Astrocyte (in vitro differentiated cells and primary cell): ENCODE measurements at regions not wholly inside any gene's neighbourhood (a gene's known extent, or its start where the extent isn't known, plus 50 kb on each side); places are given as distances from the start of the nearest gene placed in this dataset.

Experiments used
- DNase-seq: peaks from one replicate; pipeline ENCODE4 v3.0.0-alpha.2; 2010; ENCODE audit warnings: low read depth
- FAIRE-seq: peaks from 2 replicates; lab custom pipeline; 2011; peaks lifted over from hg19 to GRCh38; lab: Jason Lieb, UNC
- H2AFZ ChIP-seq: 2 replicates; pipeline ENCODE4 v1.6.0; 2012; ENCODE audit warnings: low read depth, low read length, inconsistent platforms
- H3K27ac ChIP-seq: 2 replicates; pipeline ENCODE4 v1.5.1; 2011; ENCODE audit warnings: low read depth, low read length, inconsistent platforms
- H3K27me3 ChIP-seq: 2 replicates; pipeline ENCODE4 v1.6.0; 2011; ENCODE audit warnings: low read length, inconsistent platforms; ENCODE audit not compliant: insufficient read depth
- H3K36me3 ChIP-seq: 2 replicates; pipeline ENCODE4 v1.5.1; 2011; ENCODE audit warnings: low read length, inconsistent platforms; ENCODE audit not compliant: insufficient read depth
- H3K4me1 ChIP-seq: 2 replicates; pipeline ENCODE4 v1.5.1; 2011; ENCODE audit warnings: low read length, inconsistent platforms; ENCODE audit not compliant: insufficient read depth
- H3K4me2 ChIP-seq: 2 replicates; pipeline ENCODE4 v1.6.0; 2012; ENCODE audit warnings: low read length, inconsistent platforms
- H3K4me3 ChIP-seq: 2 replicates; pipeline ENCODE4 v1.5.1; 2011; ENCODE audit warnings: low read depth, mild to moderate bottlenecking, low read length, inconsistent platforms; ENCODE audit not compliant: insufficient read depth
- H3K79me2 ChIP-seq: 2 replicates; pipeline ENCODE4 v1.6.0; 2012; ENCODE audit warnings: mild to moderate bottlenecking, low read length, inconsistent platforms; ENCODE audit not compliant: insufficient read depth
- H3K9ac ChIP-seq: 2 replicates; pipeline ENCODE4 v1.6.0; 2012; ENCODE audit warnings: mild to moderate bottlenecking, low read length, inconsistent platforms
- H3K9me3 ChIP-seq: 2 replicates; pipeline ENCODE4 v1.5.1; 2012; ENCODE audit warnings: low read depth, mild to moderate bottlenecking, low read length, inconsistent platforms; ENCODE audit not compliant: insufficient read depth
- H4K20me1 ChIP-seq: 2 replicates; pipeline ENCODE4 v1.6.0; 2012; ENCODE audit warnings: low read length, inconsistent platforms; ENCODE audit not compliant: insufficient read depth
- H3K27ac Mint-ChIP-seq: one replicate; pipeline ENCODE4 v1.8.0; 2021; ENCODE audit warnings: mild to moderate bottlenecking, mixed read lengths; ENCODE audit not compliant: unreplicated experiment
- H3K27me3 Mint-ChIP-seq: one replicate; pipeline ENCODE4 v1.8.0; 2021; ENCODE audit warnings: low read depth, mixed read lengths; ENCODE audit not compliant: unreplicated experiment
- H3K36me3 Mint-ChIP-seq: one replicate; pipeline ENCODE4 v1.8.0; 2021; ENCODE audit warnings: low read depth, mixed read lengths; ENCODE audit not compliant: unreplicated experiment
- H3K4me1 Mint-ChIP-seq: one replicate; pipeline ENCODE4 v1.8.0; 2021; ENCODE audit warnings: low read depth, mixed read lengths; ENCODE audit not compliant: unreplicated experiment
- H3K4me3 Mint-ChIP-seq: one replicate; pipeline ENCODE4 v1.8.0; 2021; ENCODE audit warnings: mild to moderate bottlenecking, moderate library complexity, mixed read lengths; ENCODE audit not compliant: unreplicated experiment
- H3K9me3 Mint-ChIP-seq: one replicate; pipeline ENCODE4 v1.8.0; 2021; ENCODE audit warnings: mild to moderate bottlenecking, mixed read lengths; ENCODE audit not compliant: unreplicated experiment
- EZH2 ChIP-seq: IDR thresholded peaks from 2 replicates; pipeline ENCODE4 v1.6.1; 2012; ENCODE audit warnings: mild to moderate bottlenecking, low read length, inconsistent platforms; ENCODE audit not compliant: insufficient read depth
- TF ChIP-seq, protein P1 (sequence below): IDR thresholded peaks from 2 replicates; pipeline ENCODE4 v1.5.1; 2011; ENCODE audit warnings: low read depth, mild to moderate bottlenecking, inconsistent platforms, low read length, moderate library complexity; ENCODE audit not compliant: insufficient read depth

DNA sequence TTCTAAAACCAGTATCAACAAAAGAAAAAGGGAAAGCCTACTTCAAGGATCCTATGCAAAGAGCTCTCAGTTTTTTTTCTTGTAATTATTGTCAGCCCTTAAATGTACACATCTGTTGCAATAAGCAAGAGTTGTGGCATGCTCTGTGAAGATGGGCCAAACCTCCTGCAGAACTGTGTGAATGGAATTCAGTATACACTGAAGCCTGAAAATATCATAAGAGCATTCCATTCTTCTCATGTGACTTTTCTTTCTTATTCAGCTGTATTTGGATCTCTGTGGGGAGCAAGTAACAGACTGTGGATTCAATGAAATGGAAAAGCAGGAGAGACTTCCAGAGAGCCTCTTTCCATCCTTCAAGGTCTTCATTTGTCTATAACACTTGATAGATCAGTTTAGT, 130.7 kb downstream of the SAMD9 start:
- Histone ChIP-seq H2AFZ (no peak overlapping the region), H3K27me3 (no peaks in the 10 kb centered on the region), H3K27ac (peak overlapping the region; percentile 29), H3K79me2 (no peaks in the 10 kb centered on the region), H3K4me3 (no peak overlapping the region), H3K4me2 (no peak overlapping the region), H3K9ac (no peak overlapping the region), H3K36me3 (no peaks in the 10 kb centered on the region), H3K4me1 (peaks cover 6% of the 10 kb centered on the region), H3K9me3 (no peaks in the 10 kb centered on the region), H4K20me1 (no peaks in the 10 kb centered on the region)
- Mint-ChIP-seq H3K27ac (peak overlapping the region; percentile 94), H3K9me3 (peaks cover 4% of the 10 kb centered on the region), H3K4me1 (peaks cover 17% of the 10 kb centered on the region), H3K27me3 (no peaks in the 10 kb centered on the region), H3K4me3 (no peak overlapping the region), H3K36me3 (peaks cover 5% of the 10 kb centered on the region)
- FAIRE-seq: peak; percentile 58
- peak; percentile 75 for DNase-seq
- no peak for TF ChIP-seq EZH2
- TF ChIP-seq, protein P1, sequence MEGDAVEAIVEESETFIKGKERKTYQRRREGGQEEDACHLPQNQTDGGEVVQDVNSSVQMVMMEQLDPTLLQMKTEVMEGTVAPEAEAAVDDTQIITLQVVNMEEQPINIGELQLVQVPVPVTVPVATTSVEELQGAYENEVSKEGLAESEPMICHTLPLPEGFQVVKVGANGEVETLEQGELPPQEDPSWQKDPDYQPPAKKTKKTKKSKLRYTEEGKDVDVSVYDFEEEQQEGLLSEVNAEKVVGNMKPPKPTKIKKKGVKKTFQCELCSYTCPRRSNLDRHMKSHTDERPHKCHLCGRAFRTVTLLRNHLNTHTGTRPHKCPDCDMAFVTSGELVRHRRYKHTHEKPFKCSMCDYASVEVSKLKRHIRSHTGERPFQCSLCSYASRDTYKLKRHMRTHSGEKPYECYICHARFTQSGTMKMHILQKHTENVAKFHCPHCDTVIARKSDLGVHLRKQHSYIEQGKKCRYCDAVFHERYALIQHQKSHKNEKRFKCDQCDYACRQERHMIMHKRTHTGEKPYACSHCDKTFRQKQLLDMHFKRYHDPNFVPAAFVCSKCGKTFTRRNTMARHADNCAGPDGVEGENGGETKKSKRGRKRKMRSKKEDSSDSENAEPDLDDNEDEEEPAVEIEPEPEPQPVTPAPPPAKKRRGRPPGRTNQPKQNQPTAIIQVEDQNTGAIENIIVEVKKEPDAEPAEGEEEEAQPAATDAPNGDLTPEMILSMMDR: no peak

DNA sequence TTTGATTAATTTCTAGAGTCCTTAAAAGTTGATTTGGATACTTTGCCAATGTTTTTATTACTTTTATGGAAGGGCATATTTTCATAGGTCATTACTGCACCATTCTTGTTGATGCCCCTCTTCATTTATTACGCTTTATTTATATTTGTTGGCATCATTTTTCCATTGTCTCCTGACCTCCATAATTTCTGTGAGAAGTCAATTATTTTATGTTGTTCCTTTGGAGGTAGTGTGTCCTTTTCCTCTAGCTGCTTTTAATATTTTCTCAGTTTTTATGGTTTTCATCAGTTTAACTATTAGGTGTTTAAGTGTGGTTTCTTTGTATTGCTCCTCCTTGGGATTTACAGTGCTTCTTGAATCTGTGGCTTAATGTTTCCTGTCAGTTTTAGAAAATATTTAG, 134.9 kb downstream of the SAMD9 start:
- H3K4me1 ChIP-seq: peaks cover 6% of the 10 kb centered on the region
- no peaks in the 10 kb centered on the region for H3K27me3 Mint-ChIP-seq
- peaks cover 5% of the 10 kb centered on the region for H3K36me3 Mint-ChIP-seq
- no peak overlapping the region for H3K4me3 ChIP-seq
- H3K4me3 Mint-ChIP-seq: no peak overlapping the region
- peaks cover 8% of the 10 kb centered on the region for H3K9me3 Mint-ChIP-seq
- H3K9ac ChIP-seq: no peak overlapping the region
- no peak overlapping the region for H3K4me2 ChIP-seq
- no peak overlapping the region for H3K27ac Mint-ChIP-seq
- no peaks in the 10 kb centered on the region for H4K20me1 ChIP-seq
- H3K27me3 ChIP-seq: no peaks in the 10 kb centered on the region
- peaks cover 12% of the 10 kb centered on the region for H3K4me1 Mint-ChIP-seq
- no peaks in the 10 kb centered on the region for H3K9me3 ChIP-seq
- TF ChIP-seq EZH2: no peak
- TF ChIP-seq, protein P1: no peak
- H3K27ac ChIP-seq: no peak overlapping the region
- H3K36me3 ChIP-seq: no peaks in the 10 kb centered on the region
- H3K79me2 ChIP-seq: no peaks in the 10 kb centered on the region
- H2AFZ ChIP-seq: no peak overlapping the region
- FAIRE-seq: no peak
- no peak for DNase-seq

GRCh38 chr7:92976931-92977330, 140.6 kb upstream of the CDK6 start:
- no peak overlapping the region for H3K4me3 ChIP-seq
- Mint-ChIP-seq H3K4me3 (no peak overlapping the region), H3K4me1 (peaks cover 2% of the 10 kb centered on the region), H3K9me3 (peaks cover 27% of the 10 kb centered on the region), H3K36me3 (peaks cover 2% of the 10 kb centered on the region), H3K27ac (no peak overlapping the region), H3K27me3 (no peaks in the 10 kb centered on the region)
- no peaks in the 10 kb centered on the region for H3K79me2 ChIP-seq
- H3K4me1 ChIP-seq: peaks cover 11% of the 10 kb centered on the region
- H3K27me3 ChIP-seq: no peaks in the 10 kb centered on the region
- H3K9me3 ChIP-seq: peaks cover 9% of the 10 kb centered on the region
- H2AFZ ChIP-seq: no peak overlapping the region
- TF ChIP-seq, protein P1: no peak
- no peak for TF ChIP-seq EZH2
- H3K9ac ChIP-seq: no peak overlapping the region
- no peak for FAIRE-seq
- H3K4me2 ChIP-seq: no peak overlapping the region
- no peak overlapping the region for H3K27ac ChIP-seq
- H3K36me3 ChIP-seq: no peaks in the 10 kb centered on the region
- no peak for DNase-seq
- no peaks in the 10 kb centered on the region for H4K20me1 ChIP-seq
